Endometrium (tissue), 2 donors: ENCODE measurements at regions not wholly inside any gene's neighbourhood (a gene's known extent, or its start where the extent isn't known, plus 50 kb on each side); places are given as distances from the start of the nearest gene placed in this dataset.

Experiments
- FAIRE-seq: peaks from 2 replicates; lab custom pipeline; 2012; peaks lifted over from hg19 to GRCh38; lab: Jason Lieb, UNC
- donor health status: control.
- donor health status: control.

GRCh38 chr6:71430018-71430417 lies 141.4 kb downstream of the OGFRL1 start:
- no peak for FAIRE-seq

- no peak for FAIRE-seq
Measured at GRCh38 chr6:71433441-71433840, 144.8 kb downstream of the OGFRL1 start.

GRCh38 chr6:71444222-71444621 lies 155.6 kb downstream of the OGFRL1 start:
- FAIRE-seq: no peak

- FAIRE-seq: no peak
Measured at GRCh38 chr6:71446057-71446456, 157.4 kb downstream of the OGFRL1 start.

- FAIRE-seq: no peak
Measured at GRCh38 chr6:71446470-71446869, 157.9 kb downstream of the OGFRL1 start.

- no peak for FAIRE-seq
Measured at GRCh38 chr6:71452697-71453370, 164.2 kb downstream of the OGFRL1 start.

GRCh38 chr6:71453371-71453706 lies 164.7 kb downstream of the OGFRL1 start:
- no peak for FAIRE-seq

GRCh38 chr6:71454056-71454455 lies 165.4 kb downstream of the OGFRL1 start:
- FAIRE-seq: no peak

GRCh38 chr6:71457929-71458328 lies 169.3 kb downstream of the OGFRL1 start:
- FAIRE-seq: no peak

- no peak for FAIRE-seq
Measured at GRCh38 chr6:71459162-71459561, 170.6 kb downstream of the OGFRL1 start.

- FAIRE-seq: no peak
Measured at GRCh38 chr6:71460933-71461332, 172.3 kb downstream of the OGFRL1 start.

- no peak for FAIRE-seq
Measured at GRCh38 chr6:71463061-71463460, 174.4 kb downstream of the OGFRL1 start.

- no peak for FAIRE-seq
Measured at GRCh38 chr6:71465096-71465495, 176.5 kb downstream of the OGFRL1 start.

- FAIRE-seq: no peak
Measured at GRCh38 chr6:71466362-71466761, 177.8 kb downstream of the OGFRL1 start.

GRCh38 chr6:71468038-71468437 lies 179.4 kb downstream of the OGFRL1 start:
- no peak for FAIRE-seq

- FAIRE-seq: no peak
Measured at GRCh38 chr6:71468841-71469700, 180.5 kb downstream of the OGFRL1 start.

- FAIRE-seq: no peak
Measured at GRCh38 chr6:71471718-71472117, 183.1 kb downstream of the OGFRL1 start.

GRCh38 chr6:71473926-71474325 lies 185.3 kb downstream of the OGFRL1 start:
- FAIRE-seq: no peak

GRCh38 chr6:71474942-71475341 lies 186.3 kb downstream of the OGFRL1 start:
- FAIRE-seq: no peak

GRCh38 chr6:71476371-71476770 lies 187.8 kb downstream of the OGFRL1 start:
- FAIRE-seq: no peak

- no peak for FAIRE-seq
Measured at GRCh38 chr6:71476872-71477271, 188.3 kb downstream of the OGFRL1 start.

GRCh38 chr6:71478834-71479541 lies 190.4 kb downstream of the OGFRL1 start:
- FAIRE-seq: peak; percentile 76

- no peak for FAIRE-seq
Measured at GRCh38 chr6:71480577-71480976, 192.0 kb downstream of the OGFRL1 start.
